ENCODE measurements at regions not wholly inside any gene's neighbourhood (a gene's known extent, or its start where the extent isn't known, plus 50 kb on each side); places are given as distances from the start of the nearest gene placed in this dataset.
"Not testable (repeated sequence)": the region's sequence is repeated elsewhere in the genome, so short reads cannot be mapped to it uniquely, and the experiment has no call there.

DNA sequence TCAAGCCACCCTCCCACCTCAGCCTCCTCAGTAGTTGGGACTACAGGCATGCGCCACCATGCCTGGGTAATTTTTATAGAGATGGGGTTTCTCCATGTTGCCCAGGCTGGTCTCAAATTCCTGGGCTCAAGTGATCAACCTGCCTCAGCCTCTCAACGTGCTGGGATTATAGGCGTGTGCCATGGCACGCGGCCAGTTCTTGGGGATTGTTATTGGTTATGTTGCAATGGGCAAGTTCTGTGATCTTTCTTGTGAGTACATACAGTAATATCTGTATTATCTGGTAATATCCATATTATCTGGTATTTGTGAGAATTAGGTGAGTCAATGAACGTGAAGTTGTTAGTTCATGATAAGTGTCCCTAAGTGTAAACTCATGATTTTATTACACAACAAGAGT lies 90.3 kb upstream of the TBL1X start:
- H3K9ac ChIP-seq (ENCODE audit: low read length) = no peak overlapping the region

DNA sequence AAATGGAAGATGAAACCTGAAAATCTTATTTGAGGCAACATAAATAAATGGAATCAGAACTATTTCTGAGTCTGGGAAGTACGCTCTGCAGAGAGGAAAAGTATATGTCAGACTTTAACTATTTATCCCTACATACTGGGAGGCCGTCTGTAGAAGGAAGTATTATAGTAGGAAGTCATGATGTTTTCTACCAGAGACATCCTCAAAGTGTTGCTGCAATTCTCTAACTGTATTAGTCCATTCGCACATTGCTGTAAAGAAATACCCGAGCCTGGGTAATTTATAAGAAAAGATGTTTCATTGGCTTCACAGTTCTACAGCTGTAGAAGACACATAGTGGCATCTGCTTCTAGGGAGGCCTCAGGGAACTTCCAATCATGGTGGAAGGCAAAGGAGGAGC lies 88.7 kb upstream of the TBL1X start:
- no peak overlapping the region for H3K27ac ChIP-seq (ENCODE audit: low read depth, low read length)

More for the DNA sequence above, 90.3 kb upstream of the TBL1X start:
- Histone ChIP-seq H3K4me3 (ENCODE audit: low read depth in 1 of 2, low read length in 2 of 2) (no peak overlapping the region), H3K27me3 (ENCODE audit: control insufficient read depth in 1 of 2, insufficient read depth in 2 of 2, low read length in 2 of 2) (no peaks in the 10 kb centered on the region), H3K4me1 (ENCODE audit: insufficient read depth, low read length) (no peaks in the 10 kb centered on the region), H3K36me3 (ENCODE audit: insufficient read depth, low read length) (no peaks in the 10 kb centered on the region), H3K9me3 (ENCODE audit: low read length) (no peaks in the 10 kb centered on the region), H3K27ac (ENCODE audit: low read depth, low read length) (no peak overlapping the region)

DNA sequence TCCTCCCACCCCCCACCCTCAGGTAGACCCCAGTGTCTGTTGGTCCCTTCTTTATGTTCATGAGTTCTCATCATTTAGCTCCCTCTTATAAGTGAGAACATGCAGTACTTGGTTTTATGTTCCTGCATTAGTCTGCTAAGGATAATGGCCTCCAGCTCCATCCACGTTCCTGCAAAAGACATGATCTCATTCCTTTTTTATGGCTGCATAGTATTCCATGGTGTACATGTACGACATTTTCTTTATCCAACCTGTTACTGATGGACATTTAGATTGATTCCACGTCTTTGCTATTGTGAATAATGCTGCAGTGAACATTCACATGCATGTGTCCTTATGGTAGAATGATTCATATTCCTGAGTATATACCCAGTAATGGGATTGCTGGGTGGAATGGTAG lies 87.6 kb upstream of the TBL1X start:
- not testable (repeated sequence) for H3K9me3 ChIP-seq (ENCODE audit: low read length); H3K4me3 ChIP-seq (ENCODE audit: low read depth in 1 of 2, low read length in 2 of 2); H3K36me3 ChIP-seq (ENCODE audit: insufficient read depth, low read length); H3K4me1 ChIP-seq (ENCODE audit: insufficient read depth, low read length); H3K27me3 ChIP-seq (ENCODE audit: control insufficient read depth in 1 of 2, insufficient read depth in 2 of 2, low read length in 2 of 2); H3K9ac ChIP-seq (ENCODE audit: low read length); H3K27ac ChIP-seq (ENCODE audit: low read depth, low read length)

More for the DNA sequence above, 88.7 kb upstream of the TBL1X start:
- Histone ChIP-seq H3K27me3 (ENCODE audit: control insufficient read depth in 1 of 2, insufficient read depth in 2 of 2, low read length in 2 of 2) (no peaks in the 10 kb centered on the region), H3K9ac (ENCODE audit: low read length) (no peak overlapping the region), H3K4me3 (ENCODE audit: low read depth in 1 of 2, low read length in 2 of 2) (no peak overlapping the region), H3K9me3 (ENCODE audit: low read length) (no peaks in the 10 kb centered on the region), H3K4me1 (ENCODE audit: insufficient read depth, low read length) (no peaks in the 10 kb centered on the region), H3K36me3 (ENCODE audit: insufficient read depth, low read length) (no peaks in the 10 kb centered on the region)

DNA sequence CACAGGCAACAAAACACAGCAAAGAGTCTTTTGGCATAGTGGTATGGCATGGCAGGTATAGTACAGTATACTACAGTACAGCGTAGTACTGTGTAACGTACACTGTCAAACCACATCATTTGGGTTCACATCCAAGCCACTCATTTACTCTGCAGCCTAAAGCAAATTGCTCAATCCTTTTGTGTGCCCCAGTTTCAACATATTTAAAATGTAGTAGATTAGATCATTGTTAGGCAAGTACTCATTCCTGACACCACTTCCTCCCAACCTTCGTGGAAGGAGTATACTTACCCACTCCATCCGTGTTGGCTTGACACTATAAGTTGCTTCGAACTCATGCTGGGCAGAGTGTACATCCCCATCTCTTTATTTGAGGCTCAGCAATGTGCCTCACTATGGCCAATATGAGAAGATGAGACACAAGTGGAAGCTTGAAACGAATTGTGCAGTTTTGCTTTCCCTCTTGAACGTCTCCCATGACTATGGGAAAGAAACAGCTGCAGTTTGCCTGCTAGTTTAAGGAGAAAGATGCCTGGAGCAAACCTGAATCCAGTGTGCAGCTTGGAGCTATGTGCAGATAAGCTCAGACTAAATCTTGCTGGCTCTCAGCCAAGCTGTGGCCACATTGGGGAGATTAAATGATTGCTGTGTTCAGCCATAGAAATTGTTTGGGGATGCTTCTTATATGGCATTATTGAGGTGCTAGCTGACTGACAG lies 85.7 kb upstream of the TBL1X start:
- Histone ChIP-seq H3K36me3 (ENCODE audit: insufficient read depth, low read length) (no peaks in the 10 kb centered on the region), H3K27ac (ENCODE audit: low read depth, low read length) (no peak overlapping the region), H3K4me3 (ENCODE audit: low read depth in 1 of 2, low read length in 2 of 2) (no peak overlapping the region), H3K4me1 (ENCODE audit: insufficient read depth, low read length) (no peaks in the 10 kb centered on the region), H3K9ac (ENCODE audit: low read length) (no peak overlapping the region), H3K27me3 (ENCODE audit: control insufficient read depth in 1 of 2, insufficient read depth in 2 of 2, low read length in 2 of 2) (no peaks in the 10 kb centered on the region), H3K9me3 (ENCODE audit: low read length) (no peaks in the 10 kb centered on the region)

DNA sequence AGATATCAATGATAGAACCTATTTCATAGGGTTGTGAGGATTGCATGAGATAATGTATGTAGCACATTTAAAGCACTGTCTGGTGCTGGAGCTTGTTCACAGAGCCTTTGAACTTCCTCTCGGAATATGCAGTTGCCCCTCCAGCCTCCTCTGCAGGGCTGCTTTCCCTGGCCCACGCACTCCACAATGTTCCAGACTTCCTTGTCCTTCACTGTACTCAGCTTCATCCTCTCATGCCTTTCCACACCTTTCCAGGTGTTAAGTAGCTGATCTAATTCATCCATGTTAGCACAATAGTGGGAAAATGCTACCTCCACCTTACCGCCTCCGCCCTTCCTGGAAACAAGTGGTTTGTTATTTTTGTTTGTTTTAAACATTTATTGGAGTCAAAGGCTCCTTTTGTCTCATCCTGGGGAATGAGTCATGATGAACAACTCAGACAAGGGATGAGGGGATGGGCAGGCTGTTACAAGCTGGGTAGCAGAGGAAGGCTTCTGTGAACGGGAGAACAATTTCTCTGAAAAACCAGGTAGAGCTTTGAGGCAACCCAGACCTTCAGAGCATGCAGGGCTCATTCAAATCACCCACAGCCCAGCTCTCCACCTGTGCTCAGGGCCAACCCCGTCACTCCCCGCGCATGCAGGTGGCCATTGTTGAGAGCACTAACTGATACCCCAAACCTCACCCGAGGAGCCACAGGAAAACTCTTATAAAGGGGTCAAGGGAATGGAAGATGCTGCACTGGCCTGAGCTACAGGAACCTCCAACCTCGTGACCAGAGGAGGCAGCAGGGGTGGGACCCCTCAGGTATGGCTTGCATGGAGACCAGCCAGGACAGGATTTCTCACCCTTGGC lies 84.9 kb upstream of the TBL1X start:
- Histone ChIP-seq H3K9ac (ENCODE audit: low read length) (no peak overlapping the region), H3K9me3 (ENCODE audit: low read length) (no peaks in the 10 kb centered on the region), H3K4me3 (ENCODE audit: low read depth in 1 of 2, low read length in 2 of 2) (no peak overlapping the region), H3K4me1 (ENCODE audit: insufficient read depth, low read length) (no peaks in the 10 kb centered on the region), H3K27me3 (ENCODE audit: control insufficient read depth in 1 of 2, insufficient read depth in 2 of 2, low read length in 2 of 2) (no peaks in the 10 kb centered on the region), H3K27ac (ENCODE audit: low read depth, low read length) (no peak overlapping the region), H3K36me3 (ENCODE audit: insufficient read depth, low read length) (no peaks in the 10 kb centered on the region)

DNA sequence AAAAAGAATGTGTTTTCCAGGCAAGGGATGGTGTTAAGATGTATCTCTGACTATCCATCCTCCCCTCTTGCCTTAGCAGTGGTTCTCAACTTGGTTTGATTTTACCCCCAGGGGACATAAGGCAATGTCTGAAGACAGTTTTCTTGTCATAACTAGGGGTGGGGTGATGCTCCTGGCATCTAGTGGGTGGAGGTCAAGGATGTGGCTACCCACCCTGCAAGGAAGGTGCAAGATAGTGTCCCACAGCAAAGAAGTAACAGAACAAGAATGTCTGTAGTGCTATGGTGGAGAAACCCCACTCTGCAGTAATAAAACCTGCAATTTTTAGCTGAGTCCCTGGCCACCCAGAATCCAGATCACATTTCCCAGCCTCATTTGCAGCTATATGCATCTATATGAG lies 81.2 kb upstream of the TBL1X start:
- H3K9ac ChIP-seq (ENCODE audit: low read length) = no peak overlapping the region
- H3K27me3 ChIP-seq (ENCODE audit: control insufficient read depth in 1 of 2, insufficient read depth in 2 of 2, low read length in 2 of 2) = no peaks in the 10 kb centered on the region
- H3K9me3 ChIP-seq (ENCODE audit: low read length) = no peaks in the 10 kb centered on the region
- H3K4me3 ChIP-seq (ENCODE audit: low read depth in 1 of 2, low read length in 2 of 2) = no peak overlapping the region
- H3K36me3 ChIP-seq (ENCODE audit: insufficient read depth, low read length) = no peaks in the 10 kb centered on the region
- H3K27ac ChIP-seq (ENCODE audit: low read depth, low read length) = no peak overlapping the region
- H3K4me1 ChIP-seq (ENCODE audit: insufficient read depth, low read length) = no peaks in the 10 kb centered on the region

DNA sequence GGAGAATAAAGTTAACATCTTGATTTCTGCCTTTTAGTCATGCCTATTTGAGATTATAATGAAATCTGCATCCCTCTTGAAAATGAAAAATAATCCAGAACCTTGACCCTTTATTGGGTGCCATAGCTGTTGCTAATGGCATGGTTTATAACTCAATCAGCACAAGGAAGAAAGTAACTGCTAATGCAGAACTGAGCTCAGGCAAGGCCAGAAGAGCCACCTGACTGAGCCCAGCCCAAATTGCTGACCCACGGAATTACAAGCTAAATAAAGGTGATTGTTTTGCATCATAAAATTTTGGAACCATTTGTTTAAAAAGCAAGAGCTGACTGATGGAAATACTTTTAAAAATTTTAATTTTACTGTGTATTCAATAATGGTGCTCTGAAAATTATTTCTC lies 76.4 kb upstream of the TBL1X start:
- Histone ChIP-seq H3K4me1 (ENCODE audit: insufficient read depth, low read length) (no peaks in the 10 kb centered on the region), H3K27ac (ENCODE audit: low read depth, low read length) (no peak overlapping the region), H3K4me3 (ENCODE audit: low read depth in 1 of 2, low read length in 2 of 2) (no peak overlapping the region), H3K9ac (ENCODE audit: low read length) (no peak overlapping the region), H3K27me3 (ENCODE audit: control insufficient read depth in 1 of 2, insufficient read depth in 2 of 2, low read length in 2 of 2) (no peaks in the 10 kb centered on the region), H3K36me3 (ENCODE audit: insufficient read depth, low read length) (no peaks in the 10 kb centered on the region), H3K9me3 (ENCODE audit: low read length) (no peaks in the 10 kb centered on the region)

DNA sequence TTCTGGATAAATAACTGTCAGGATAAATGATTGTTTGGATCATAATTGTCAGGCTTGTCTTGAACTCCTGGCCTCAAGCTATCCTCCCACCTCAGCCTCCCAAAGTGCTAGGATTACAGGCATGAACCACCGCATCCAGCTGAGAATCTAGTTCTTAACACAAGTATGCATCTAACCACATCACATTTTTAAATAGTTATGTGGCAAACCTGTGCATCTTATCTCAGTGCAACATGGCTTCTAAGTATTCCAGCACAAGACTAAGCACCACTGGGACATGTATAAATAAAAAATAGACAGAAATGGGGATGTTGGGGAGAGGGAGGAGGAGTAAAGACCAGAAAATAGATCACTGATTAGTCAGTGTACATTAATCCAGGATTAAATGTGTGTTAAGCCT lies 74.7 kb upstream of the TBL1X start:
- H3K36me3 ChIP-seq (ENCODE audit: insufficient read depth, low read length) = no peaks in the 10 kb centered on the region
- no peak overlapping the region for H3K9ac ChIP-seq (ENCODE audit: low read length)
- no peaks in the 10 kb centered on the region for H3K9me3 ChIP-seq (ENCODE audit: low read length)
- no peaks in the 10 kb centered on the region for H3K27me3 ChIP-seq (ENCODE audit: control insufficient read depth in 1 of 2, insufficient read depth in 2 of 2, low read length in 2 of 2)
- no peak overlapping the region for H3K27ac ChIP-seq (ENCODE audit: low read depth, low read length)
- no peaks in the 10 kb centered on the region for H3K4me1 ChIP-seq (ENCODE audit: insufficient read depth, low read length)
- H3K4me3 ChIP-seq (ENCODE audit: low read depth in 1 of 2, low read length in 2 of 2) = no peak overlapping the region

DNA sequence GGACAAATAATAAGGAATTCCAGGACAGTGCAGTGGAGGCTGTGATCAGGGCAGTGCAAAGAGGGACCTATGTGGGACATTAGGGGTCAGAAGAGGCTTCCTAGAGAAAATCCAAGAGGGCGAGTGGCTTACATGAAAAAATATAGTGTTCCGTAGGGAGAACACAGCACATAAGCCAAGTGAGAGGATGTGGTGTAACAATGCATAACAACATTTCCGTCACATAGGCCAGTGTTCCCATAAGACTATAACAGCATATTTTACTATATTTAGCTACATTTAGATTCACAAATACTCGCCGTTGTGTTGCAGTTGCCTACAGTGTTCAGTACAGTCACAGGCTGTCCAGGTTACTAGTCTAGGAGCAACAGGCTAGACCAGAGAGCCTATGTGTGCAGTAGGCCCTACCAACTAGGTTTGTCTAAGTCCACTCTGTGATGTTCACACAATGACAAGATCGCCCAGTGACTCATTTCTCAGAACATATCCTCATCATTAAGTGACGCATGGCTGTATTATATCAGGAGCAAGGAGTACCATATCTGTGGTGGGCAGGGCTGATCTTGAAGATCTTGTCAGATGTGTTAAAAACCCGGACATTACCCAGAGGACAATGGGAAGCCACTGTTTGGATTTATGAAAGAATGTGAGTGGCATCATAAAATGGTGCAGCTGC lies 74.0 kb upstream of the TBL1X start:
- H3K9ac ChIP-seq (ENCODE audit: low read length) = no peak overlapping the region
- no peak overlapping the region for H3K27ac ChIP-seq (ENCODE audit: low read depth, low read length)
- H3K9me3 ChIP-seq (ENCODE audit: low read length) = no peaks in the 10 kb centered on the region
- H3K36me3 ChIP-seq (ENCODE audit: insufficient read depth, low read length) = no peaks in the 10 kb centered on the region
- H3K4me1 ChIP-seq (ENCODE audit: insufficient read depth, low read length) = no peaks in the 10 kb centered on the region
- no peak overlapping the region for H3K4me3 ChIP-seq (ENCODE audit: low read depth in 1 of 2, low read length in 2 of 2)
- no peaks in the 10 kb centered on the region for H3K27me3 ChIP-seq (ENCODE audit: control insufficient read depth in 1 of 2, insufficient read depth in 2 of 2, low read length in 2 of 2)

DNA sequence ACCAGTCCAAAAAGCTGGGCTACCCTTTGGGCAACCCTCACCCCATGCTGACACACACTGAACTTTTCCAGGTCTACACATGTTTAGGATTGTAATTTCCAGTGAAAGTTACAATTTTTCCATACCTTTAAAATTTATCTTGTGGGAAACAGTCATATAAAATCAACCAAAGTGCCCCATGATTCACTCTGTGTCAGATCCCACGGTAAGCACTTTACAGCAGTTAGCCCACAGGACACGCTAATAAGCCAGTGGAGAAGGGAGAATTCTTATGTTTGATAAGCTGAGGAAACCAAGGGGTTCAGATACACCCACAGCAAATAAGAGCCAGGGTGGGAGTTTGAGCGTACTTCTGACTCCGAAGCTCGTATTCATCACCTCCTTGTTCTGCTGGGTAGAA lies 72.4 kb upstream of the TBL1X start:
- no peaks in the 10 kb centered on the region for H3K27me3 ChIP-seq (ENCODE audit: control insufficient read depth in 1 of 2, insufficient read depth in 2 of 2, low read length in 2 of 2)
- no peak overlapping the region for H3K4me3 ChIP-seq (ENCODE audit: low read depth in 1 of 2, low read length in 2 of 2)
- no peak overlapping the region for H3K9ac ChIP-seq (ENCODE audit: low read length)

DNA sequence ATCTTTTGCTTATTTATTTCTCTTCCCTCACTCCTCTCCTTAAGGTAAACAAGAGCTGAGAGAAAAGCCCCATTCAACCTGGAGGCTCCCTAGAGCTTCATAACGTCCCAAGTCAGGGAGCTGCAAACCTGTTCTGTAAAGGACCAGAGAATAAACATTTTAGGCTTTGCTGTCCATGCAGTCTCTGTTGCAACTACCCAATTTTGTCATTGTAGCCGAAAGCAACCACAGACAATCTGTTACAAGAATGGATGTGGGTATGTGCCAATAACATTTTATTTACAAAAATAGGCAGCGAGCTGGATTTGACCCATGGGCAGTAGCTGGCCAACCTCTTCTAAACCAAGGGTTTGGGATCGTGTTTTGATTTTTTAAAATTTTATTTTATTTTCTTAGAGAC lies 71.3 kb upstream of the TBL1X start:
- Histone ChIP-seq H3K36me3 (ENCODE audit: insufficient read depth, low read length) (no peaks in the 10 kb centered on the region), H3K9me3 (ENCODE audit: low read length) (no peaks in the 10 kb centered on the region), H3K27me3 (ENCODE audit: control insufficient read depth in 1 of 2, insufficient read depth in 2 of 2, low read length in 2 of 2) (no peaks in the 10 kb centered on the region), H3K27ac (ENCODE audit: low read depth, low read length) (no peak overlapping the region), H3K9ac (ENCODE audit: low read length) (no peak overlapping the region), H3K4me1 (ENCODE audit: insufficient read depth, low read length) (no peaks in the 10 kb centered on the region), H3K4me3 (ENCODE audit: low read depth in 1 of 2, low read length in 2 of 2) (no peak overlapping the region)

More for the DNA sequence above, 72.4 kb upstream of the TBL1X start:
- Histone ChIP-seq H3K27ac (ENCODE audit: low read depth, low read length) (no peak overlapping the region), H3K9me3 (ENCODE audit: low read length) (no peaks in the 10 kb centered on the region), H3K4me1 (ENCODE audit: insufficient read depth, low read length) (no peaks in the 10 kb centered on the region), H3K36me3 (ENCODE audit: insufficient read depth, low read length) (no peaks in the 10 kb centered on the region)

Data from muscle layer of colon (tissue), 2 donors.